ENCODE measurements at regions not wholly inside any gene's neighbourhood (a gene's known extent, or its start where the extent isn't known, plus 50 kb on each side); places are given as distances from the start of the nearest gene placed in this dataset.
A peak's percentile ranks its signal among the peaks of the same experiment; 100 is the strongest.

DNA sequence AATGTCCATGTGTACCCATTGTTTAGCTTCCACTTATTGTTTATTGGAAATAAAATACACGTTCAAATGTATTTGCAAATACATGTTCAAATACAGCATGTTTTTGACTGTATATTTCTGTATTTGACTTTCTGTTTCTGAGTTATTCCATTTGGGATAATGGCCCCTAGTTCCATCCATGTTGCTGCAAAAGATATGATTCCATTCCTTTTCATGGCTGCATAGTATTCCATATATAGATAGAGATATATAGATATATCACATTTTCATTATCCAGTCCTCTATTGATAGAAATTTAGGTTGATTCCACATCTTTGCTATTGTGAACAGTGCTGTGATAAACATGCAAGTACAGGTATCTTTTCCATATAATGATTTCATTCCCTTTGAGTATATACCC lies 241.4 kb upstream of the SOX2 start:
- WGBS, 2 donors, result 91 to 94% methylated on average over 1 of the region's 1 CpG
- Histone ChIP-seq H3K27ac (no peak overlapping the region), H3K4me3 (no peak overlapping the region), H3K36me3 (no peaks in the 10 kb centered on the region), H3K4me1 (no peaks in the 10 kb centered on the region), H3K9me3 (peaks cover 0 to 45% (median 4%) of the 10 kb centered on the region in 4 donors), H3K27me3 (no peaks in the 10 kb centered on the region)
- TF ChIP-seq, protein P1, sequence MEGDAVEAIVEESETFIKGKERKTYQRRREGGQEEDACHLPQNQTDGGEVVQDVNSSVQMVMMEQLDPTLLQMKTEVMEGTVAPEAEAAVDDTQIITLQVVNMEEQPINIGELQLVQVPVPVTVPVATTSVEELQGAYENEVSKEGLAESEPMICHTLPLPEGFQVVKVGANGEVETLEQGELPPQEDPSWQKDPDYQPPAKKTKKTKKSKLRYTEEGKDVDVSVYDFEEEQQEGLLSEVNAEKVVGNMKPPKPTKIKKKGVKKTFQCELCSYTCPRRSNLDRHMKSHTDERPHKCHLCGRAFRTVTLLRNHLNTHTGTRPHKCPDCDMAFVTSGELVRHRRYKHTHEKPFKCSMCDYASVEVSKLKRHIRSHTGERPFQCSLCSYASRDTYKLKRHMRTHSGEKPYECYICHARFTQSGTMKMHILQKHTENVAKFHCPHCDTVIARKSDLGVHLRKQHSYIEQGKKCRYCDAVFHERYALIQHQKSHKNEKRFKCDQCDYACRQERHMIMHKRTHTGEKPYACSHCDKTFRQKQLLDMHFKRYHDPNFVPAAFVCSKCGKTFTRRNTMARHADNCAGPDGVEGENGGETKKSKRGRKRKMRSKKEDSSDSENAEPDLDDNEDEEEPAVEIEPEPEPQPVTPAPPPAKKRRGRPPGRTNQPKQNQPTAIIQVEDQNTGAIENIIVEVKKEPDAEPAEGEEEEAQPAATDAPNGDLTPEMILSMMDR (IDR thresholded peaks at IDR 0.05), result no peak
- TF ChIP-seq POLR2A (IDR thresholded peaks at IDR 0.05) (no peak), EP300 (IDR thresholded peaks at IDR 0.05) (no peak)
- no peak for DNase-seq (ENCODE audit: low spot score in 2 of 2)

DNA sequence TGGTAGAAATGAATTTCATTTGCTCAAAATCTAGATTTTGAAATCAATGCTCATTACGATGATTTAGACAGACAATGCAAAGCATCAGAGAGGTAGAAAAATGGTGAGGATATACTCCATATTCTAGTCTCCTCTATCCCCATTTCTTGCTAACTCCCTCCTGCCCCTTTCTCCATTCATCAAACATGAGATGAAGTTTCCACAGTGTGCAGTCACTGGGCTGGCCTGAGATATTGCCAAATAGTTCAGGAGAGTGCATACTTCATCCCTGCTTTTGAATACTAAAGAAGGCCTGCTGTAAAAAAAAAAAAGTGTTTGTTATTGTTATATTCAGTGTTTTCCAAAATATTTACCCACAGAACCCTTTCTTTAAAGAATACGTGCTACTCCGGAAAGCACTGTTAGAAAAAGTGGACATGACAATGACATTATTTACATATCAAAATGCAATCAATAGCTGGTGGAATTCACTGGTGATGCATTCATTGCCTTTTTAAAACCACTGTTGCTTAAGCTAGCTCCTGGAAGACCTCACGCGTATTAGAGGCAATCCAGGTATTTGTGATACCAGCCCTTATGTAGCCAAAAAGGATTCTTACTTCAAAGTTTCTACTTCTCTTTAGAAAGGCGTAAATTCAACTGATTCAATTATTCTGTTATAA lies 247.6 kb upstream of the SOX2 start:
- no peaks in the 10 kb centered on the region for H3K27me3 ChIP-seq
- DNase-seq (ENCODE audit: low spot score in 2 of 2), result no peak
- peaks cover 0 to 6% (median 0%) of the 10 kb centered on the region in 4 donors for H3K4me1 ChIP-seq
- WGBS, 2 donors, result 82% methylated on average over 6 of the region's 6 CpGs
- no peak for TF ChIP-seq EP300 (IDR thresholded peaks at IDR 0.05)
- TF ChIP-seq POLR2A (IDR thresholded peaks at IDR 0.05), result no peak
- no peak overlapping the region for H3K27ac ChIP-seq
- H3K9me3 ChIP-seq, result no peaks in the 10 kb centered on the region
- H3K4me3 ChIP-seq, result no peak overlapping the region
- H3K36me3 ChIP-seq, result no peaks in the 10 kb centered on the region

DNA sequence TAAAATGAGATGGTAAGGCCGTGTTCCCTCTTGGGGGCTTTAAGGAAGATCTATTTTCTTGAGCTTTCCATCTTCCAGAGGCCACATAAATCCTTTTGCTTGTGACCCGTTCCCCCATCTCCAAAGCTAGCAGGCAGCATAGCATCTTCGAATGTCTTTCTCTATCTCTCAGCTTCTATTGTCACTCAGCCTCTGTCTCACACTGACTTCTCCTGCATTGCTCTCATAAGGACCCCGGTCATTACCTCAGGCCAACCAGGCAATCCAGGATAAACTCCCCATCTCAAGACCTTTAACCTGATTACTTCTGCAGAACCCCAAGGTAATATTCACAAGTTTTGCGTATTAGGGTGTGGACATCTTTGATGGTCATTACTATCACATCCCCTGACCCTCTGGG lies 250.3 kb upstream of the SOX2 start:
- Histone ChIP-seq H3K36me3 (no peaks in the 10 kb centered on the region), H3K27ac (peak overlapping the region in 1 of 4 donors; percentile 61), H3K4me1 (peaks cover 0 to 14% (median 0%) of the 10 kb centered on the region in 4 donors), H3K4me3 (no peak overlapping the region), H3K9me3 (no peaks in the 10 kb centered on the region), H3K27me3 (no peaks in the 10 kb centered on the region)
- TF ChIP-seq POLR2A (IDR thresholded peaks at IDR 0.05) (no peak), EP300 (IDR thresholded peaks at IDR 0.05) (no peak)
- TF ChIP-seq, protein P1 (IDR thresholded peaks at IDR 0.05), result no peak
- 86 to 93% methylated on average over 5 of the region's 5 CpGs for WGBS, 2 donors
- DNase-seq (ENCODE audit: low spot score in 2 of 2), result no peak

DNA sequence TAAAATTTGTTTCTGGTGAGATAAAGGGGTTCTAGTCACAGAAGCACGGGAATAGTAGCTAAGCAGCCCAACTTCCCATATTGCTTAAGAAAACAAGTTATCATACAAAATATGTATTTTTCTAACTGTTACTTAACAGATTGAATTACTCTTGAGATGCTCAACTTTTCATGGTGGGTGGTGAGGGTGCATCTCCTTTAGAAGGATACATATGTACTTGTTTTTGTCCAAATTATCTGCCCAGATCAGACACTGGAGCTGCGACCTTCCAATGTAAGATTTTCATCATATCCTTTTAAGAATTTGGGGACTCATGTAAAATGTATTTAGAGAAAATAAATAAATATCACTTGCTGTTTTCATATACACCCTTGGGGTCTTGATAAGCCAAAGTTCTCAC lies 252.2 kb upstream of the SOX2 start:
- Histone ChIP-seq H3K27ac (peak overlapping the region in 2 of 4 donors; percentile 61 to 63), H3K4me3 (no peak overlapping the region), H3K9me3 (no peaks in the 10 kb centered on the region), H3K36me3 (no peaks in the 10 kb centered on the region), H3K4me1 (peaks cover 0 to 22% (median 0%) of the 10 kb centered on the region in 4 donors), H3K27me3 (no peaks in the 10 kb centered on the region)
- DNase-seq (ENCODE audit: low spot score in 2 of 2), result no peak
- 65 to 79% methylated on average over 2 of the region's 2 CpGs for WGBS, 2 donors
- TF ChIP-seq, protein P1 (IDR thresholded peaks at IDR 0.05), result no peak
- no peak for TF ChIP-seq EP300 (IDR thresholded peaks at IDR 0.05)
- no peak for TF ChIP-seq POLR2A (IDR thresholded peaks at IDR 0.05)

DNA sequence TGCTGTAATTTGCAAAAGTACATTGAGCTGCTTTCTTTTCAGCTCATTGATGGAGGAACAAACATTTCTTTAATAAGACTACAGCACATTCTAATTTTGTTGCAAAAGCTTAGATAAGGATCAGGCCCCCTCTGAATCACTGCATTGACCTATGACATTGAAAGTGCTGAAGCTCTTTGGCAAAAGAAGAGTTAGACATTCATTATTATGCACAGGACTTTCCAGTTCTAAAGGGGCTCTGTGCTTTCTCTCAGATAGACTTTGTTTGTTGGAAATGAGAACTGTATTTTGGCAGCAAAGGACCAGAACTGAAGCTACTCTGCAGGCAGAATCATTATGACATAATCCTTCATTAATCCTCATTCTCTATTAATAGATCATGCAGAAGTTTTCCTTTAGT lies 252.9 kb upstream of the SOX2 start:
- Histone ChIP-seq H3K9me3 (no peaks in the 10 kb centered on the region), H3K4me1 (peaks cover 0 to 22% (median 0%) of the 10 kb centered on the region in 4 donors), H3K27ac (peak overlapping the region in 2 of 4 donors; percentile 63 to 76), H3K36me3 (no peaks in the 10 kb centered on the region), H3K27me3 (no peaks in the 10 kb centered on the region), H3K4me3 (no peak overlapping the region)
- TF ChIP-seq EP300 (IDR thresholded peaks at IDR 0.05), result peak in 1 of 2 donors; percentile 74
- TF ChIP-seq, protein P1 (IDR thresholded peaks at IDR 0.05), result no peak
- DNase-seq (ENCODE audit: low spot score in 2 of 2), result no peak

All from tibial nerve (tissue), 4 donors.